GM21390 (cell line): ENCODE measurements at regions not wholly inside any gene's neighbourhood (a gene's known extent, or its start where the extent isn't known, plus 50 kb on each side); places are given as distances from the start of the nearest gene placed in this dataset.

ENCODE experiments used
- ATAC-seq: cut with Tn5 transposase; IDR thresholded peaks from one replicate; pipeline ENCODE4 v1.9.1; 2021; ENCODE audit not compliant: unreplicated experiment

GRCh38 chr16:6541267-6541666, 791.4 kb upstream of the RBFOX1 start:
- ATAC-seq, result no peak

- ATAC-seq, result no peak
Observed at GRCh38 chr16:6536411-6536810, 796.2 kb upstream of the RBFOX1 start.

- ATAC-seq, result no peak
Observed at GRCh38 chr16:6531067-6531466, 801.6 kb upstream of the RBFOX1 start.

- ATAC-seq, result no peak
Observed at GRCh38 chr16:6528217-6528616, 804.4 kb upstream of the RBFOX1 start.

- no peak for ATAC-seq
Observed at GRCh38 chr16:6527646-6528045, 805.0 kb upstream of the RBFOX1 start.

GRCh38 chr16:6524501-6524900, 808.1 kb upstream of the RBFOX1 start:
- no peak for ATAC-seq

GRCh38 chr16:6517020-6517720, 815.5 kb upstream of the RBFOX1 start:
- ATAC-seq, result no peak

GRCh38 chr16:6512512-6512911, 820.1 kb upstream of the RBFOX1 start:
- ATAC-seq, result no peak

GRCh38 chr16:6510261-6510660, 822.4 kb upstream of the RBFOX1 start:
- ATAC-seq, result no peak

GRCh38 chr16:6499413-6499812, 833.2 kb upstream of the RBFOX1 start:
- no peak for ATAC-seq

- ATAC-seq, result no peak
Observed at GRCh38 chr16:6498858-6499257, 833.8 kb upstream of the RBFOX1 start.

- ATAC-seq, result no peak
Observed at GRCh38 chr16:6496996-6497395, 835.6 kb upstream of the RBFOX1 start.

- ATAC-seq, result no peak
Observed at GRCh38 chr16:6495486-6496210, 837.0 kb upstream of the RBFOX1 start.

- ATAC-seq, result no peak
Observed at GRCh38 chr16:6494716-6495115, 837.9 kb upstream of the RBFOX1 start.

- ATAC-seq, result no peak
Observed at GRCh38 chr16:6493555-6493954, 839.1 kb upstream of the RBFOX1 start.

- no peak for ATAC-seq
Observed at GRCh38 chr16:6492742-6493141, 839.9 kb upstream of the RBFOX1 start.

- no peak for ATAC-seq
Observed at GRCh38 chr16:6484935-6485334, 847.7 kb upstream of the RBFOX1 start.

GRCh38 chr16:6484081-6484480, 848.6 kb upstream of the RBFOX1 start:
- no peak for ATAC-seq

- no peak for ATAC-seq
Observed at GRCh38 chr16:6483469-6484033, 849.1 kb upstream of the RBFOX1 start.

- no peak for ATAC-seq
Observed at GRCh38 chr16:6482696-6483468, 849.8 kb upstream of the RBFOX1 start.

- ATAC-seq, result no peak
Observed at GRCh38 chr16:6481894-6482293, 850.8 kb upstream of the RBFOX1 start.

GRCh38 chr16:6453742-6454141, 878.9 kb upstream of the RBFOX1 start:
- ATAC-seq, result no peak
